ENCODE measurements at regions not wholly inside any gene's neighbourhood (a gene's known extent, or its start where the extent isn't known, plus 50 kb on each side); places are given as distances from the start of the nearest gene placed in this dataset.

GRCh38 chr5:92147798-92148197 lies 764.7 kb upstream of the ARRDC3 start:
- ATAC-seq (no peak), DNase-seq (ENCODE audit: low spot score) (no peak)
- Histone ChIP-seq H4K20me1 (replicated peaks; ENCODE audit: insufficient read depth) (no peaks in the 10 kb centered on the region), H2AFZ (no peak overlapping the region), H3K9me2 (ENCODE audit: insufficient read depth) (no peaks in the 10 kb centered on the region), H3K4me1 (ENCODE audit: insufficient read depth) (no peaks in the 10 kb centered on the region), H3K27ac (ENCODE audit: low read depth) (no peak overlapping the region), H3K36me3 (ENCODE audit: insufficient read depth) (no peaks in the 10 kb centered on the region), H3K4me2 (no peak overlapping the region), H3F3A (replicated peaks; ENCODE audit: low read depth) (no peaks in the 10 kb centered on the region), H3K27me3 (ENCODE audit: insufficient read depth) (no peaks in the 10 kb centered on the region), H3K79me2 (replicated peaks; ENCODE audit: insufficient read depth) (no peaks in the 10 kb centered on the region), H3K4me3 (no peak overlapping the region)
- TF ChIP-seq ZNF331 (CRISPR knock-in tag; IDR thresholded peaks at IDR 0.05; ENCODE audit: low read depth): no peak
- no peak for TF ChIP-seq NANOG (IDR thresholded peaks at IDR 0.05; ENCODE audit: borderline replicate concordance)
- TF ChIP-seq CREB1 (CRISPR knock-in tag; IDR thresholded peaks at IDR 0.05; ENCODE audit: low read depth): no peak
- no peak for TF ChIP-seq ZNF114 (CRISPR knock-in tag; IDR thresholded peaks at IDR 0.05)
- TF ChIP-seq ETS1 (IDR thresholded peaks at IDR 0.05): no peak
- TF ChIP-seq ZNF462 (CRISPR knock-in tag; IDR thresholded peaks at IDR 0.05): no peak
- TF ChIP-seq STAT1 (IDR thresholded peaks at IDR 0.05; ENCODE audit: unreplicated experiment): no peak
- TF ChIP-seq JUNB (IDR thresholded peaks at IDR 0.05; ENCODE audit: unreplicated experiment): no peak
- no peak for TF ChIP-seq EZH2 (IDR thresholded peaks at IDR 0.05; ENCODE audit: low read depth, unreplicated experiment)
- TF ChIP-seq EZH2phosphoT487 (IDR thresholded peaks at IDR 0.05; ENCODE audit: unreplicated experiment): no peak
- no peak for TF ChIP-seq POLR2AphosphoS5 (IDR thresholded peaks at IDR 0.05; ENCODE audit: low read depth)
- TF ChIP-seq CTCF (conservative IDR thresholded peaks at IDR 0.05; ENCODE audit: low read depth in 2 of 2): no peak
- no peak for TF ChIP-seq REST (IDR thresholded peaks at IDR 0.05; ENCODE audit: unreplicated experiment)
- no peak overlapping the region for H3K27ac Mint-ChIP-seq
- H3K4me3 Mint-ChIP-seq: no peak overlapping the region
- H3K36me3 Mint-ChIP-seq (ENCODE audit: low read depth): no peaks in the 10 kb centered on the region
- no peaks in the 10 kb centered on the region for H3K27me3 Mint-ChIP-seq (ENCODE audit: insufficient read depth, low read depth, poor library complexity)
- 0 out of 3 replicates have a peak, but pooled peaks cover 2% of the 10 kb centered on the region for H3K4me1 Mint-ChIP-seq
- H3K9me3 Mint-ChIP-seq: no peaks in the 10 kb centered on the region

All from GM23338 (cell line).